CD4-positive, alpha-beta memory T cell (primary cell): ENCODE measurements at regions not wholly inside any gene's neighbourhood (a gene's known extent, or its start where the extent isn't known, plus 50 kb on each side); places are given as distances from the start of the nearest gene placed in this dataset.

Source experiments
- CTCF ChIA-PET: fragments of 350-600 bp; sonication (Branson Sonifier 250); formaldehyde crosslinking; loops from one replicate; lab custom pipeline; 2021; ENCODE audit warnings: inconsistent platforms; ENCODE audit not compliant: partially characterized antibody; lab: Charles Lee
- POLR2A ChIA-PET: fragments of 350-600 bp; sonication (Branson Sonifier 250); formaldehyde crosslinking; loops from one replicate; lab custom pipeline; 2021; ENCODE audit not compliant: partially characterized antibody; lab: Charles Lee
- DNase-seq, 5 donors: peaks; one replicate each; pipeline versions ENCODE4 v3.0.0 to v3.0.0-alpha.2; 2020 to 2022; ENCODE audit warnings: mixed read lengths in 1 of 5
- H3K27ac ChIP-seq: one replicate; pipeline ENCODE4 v1.7.0; 2013; ENCODE audit warnings: low read depth, low read length
- H3K27me3 ChIP-seq: 2 replicates; pipeline ENCODE4 v1.7.0; 2013; ENCODE audit warnings: mild to moderate bottlenecking, low read length, moderate library complexity; ENCODE audit not compliant: insufficient read depth
- H3K36me3 ChIP-seq: 2 replicates; pipeline ENCODE4 v1.7.0; 2013; ENCODE audit warnings: mild to moderate bottlenecking, low read length, moderate library complexity; ENCODE audit not compliant: insufficient read depth
- H3K4me1 ChIP-seq: 2 replicates; pipeline ENCODE4 v1.7.0; 2013; ENCODE audit warnings: mild to moderate bottlenecking, low read length, moderate library complexity; ENCODE audit not compliant: insufficient read depth
- H3K4me3 ChIP-seq, 2 donors: one replicate each; pipeline ENCODE4 v1.7.0; 2013; ENCODE audit warnings: low read length in 2 of 2, mild to moderate bottlenecking in 1 of 2
- H3K9me3 ChIP-seq, 2 donors: one replicate each; pipeline ENCODE4 v1.7.0; 2013; ENCODE audit warnings: low read length in 2 of 2, control low read depth in 1 of 2; ENCODE audit not compliant: control insufficient read depth in 1 of 2
- H3K27ac Mint-ChIP-seq, 7 donors: one replicate each; pipeline ENCODE4 v1.8.0; 2020 to 2021; ENCODE audit warnings: mixed read lengths in 7 of 7, mild to moderate bottlenecking in 6 of 7, inconsistent platforms in 3 of 7, moderate library complexity in 3 of 7
- H3K27me3 Mint-ChIP-seq, 2 donors: one replicate each; pipeline ENCODE4 v1.8.0; 2020 to 2021; ENCODE audit warnings: mixed read lengths in 2 of 2
- H3K36me3 Mint-ChIP-seq, 2 donors: one replicate each; pipeline ENCODE4 v1.8.0; 2020 to 2021; ENCODE audit warnings: mixed read lengths in 2 of 2, inconsistent platforms in 1 of 2, mild to moderate bottlenecking in 1 of 2
- H3K4me1 Mint-ChIP-seq, 4 donors: one replicate each; pipeline ENCODE4 v1.8.0; 2020 to 2021; ENCODE audit warnings: mixed read lengths in 4 of 4, mild to moderate bottlenecking in 1 of 4
- H3K4me3 Mint-ChIP-seq, 8 donors: one replicate each; pipeline ENCODE4 v1.8.0; 2020 to 2021; ENCODE audit warnings: mixed read lengths in 8 of 8, mild to moderate bottlenecking in 7 of 8, moderate library complexity in 6 of 8, inconsistent platforms in 3 of 8
- H3K9me3 Mint-ChIP-seq, 8 donors: one replicate each; pipeline ENCODE4 v1.8.0; 2020 to 2021; ENCODE audit warnings: mixed read lengths in 8 of 8, mild to moderate bottlenecking in 5 of 8, inconsistent platforms in 3 of 8, moderate library complexity in 1 of 8
- intact Hi-C: fragments of 100-400 bp; cut with micrococcal nuclease; formaldehyde crosslinking; loops from one replicate; pipeline ENCODE4 v1.15.1; 2023

- no peak overlapping the region for H3K27ac Mint-ChIP-seq
- ChIA-PET POLR2A (no interaction called here), CTCF (no interaction called here)
- no peak overlapping the region for H3K4me3 ChIP-seq
- peaks cover 0 to 13% (median 5%) of the 10 kb centered on the region in 8 donors for H3K9me3 Mint-ChIP-seq
- no peaks in the 10 kb centered on the region for H3K27me3 ChIP-seq
- no peak overlapping the region for H3K4me3 Mint-ChIP-seq
- DNase-seq, result no peak
- H3K9me3 ChIP-seq, result no peaks in the 10 kb centered on the region
- H3K4me1 Mint-ChIP-seq, result no peaks in the 10 kb centered on the region
- H3K36me3 Mint-ChIP-seq, result no peaks in the 10 kb centered on the region
- peaks cover 0 to 3% of the 10 kb centered on the region in 2 donors for H3K27me3 Mint-ChIP-seq
- H3K36me3 ChIP-seq, result no peaks in the 10 kb centered on the region
- no peak overlapping the region for H3K27ac ChIP-seq
- intact Hi-C loops, result no loop called here
- H3K4me1 ChIP-seq, result no peaks in the 10 kb centered on the region
These were observed 148.1 kb downstream of the TRIML1 start for GRCh38 chr4:188287169-188287894.

DNA sequence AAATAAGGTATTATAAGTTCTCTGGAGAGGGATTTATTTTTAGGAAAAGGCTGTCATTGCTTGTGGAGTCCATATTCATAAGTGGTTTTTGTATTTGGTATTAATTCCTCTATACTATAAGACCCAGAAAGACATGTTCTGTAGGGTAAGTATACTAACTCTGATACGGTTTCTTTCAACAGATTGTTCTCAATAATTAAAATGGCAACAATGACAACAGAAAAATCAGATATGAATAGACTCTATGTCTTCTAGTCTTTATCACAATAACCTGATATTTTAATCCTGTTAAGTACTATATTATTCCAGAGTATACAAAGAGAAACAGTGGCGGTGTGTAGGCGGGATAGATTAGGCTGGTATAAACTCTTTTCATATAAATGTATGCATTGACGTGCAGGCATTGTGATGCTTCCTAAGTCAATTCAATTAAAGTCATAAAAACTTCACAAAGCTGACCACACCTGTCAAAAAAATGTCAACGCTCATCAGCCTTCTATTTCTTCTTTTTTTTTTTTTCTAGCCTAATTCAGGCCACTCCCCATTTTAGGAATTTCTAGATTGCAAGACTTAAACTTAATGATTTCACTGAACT lies 150.4 kb downstream of the TRIML1 start:
- no peak for DNase-seq
- no peak overlapping the region for H3K27ac ChIP-seq
- ChIA-PET CTCF (no interaction called here), POLR2A (no interaction called here)
- Mint-ChIP-seq H3K27me3 (no peaks in the 10 kb centered on the region), H3K9me3 (peaks cover 0 to 9% (median 3%) of the 10 kb centered on the region in 8 donors), H3K36me3 (no peaks in the 10 kb centered on the region), H3K4me3 (no peak overlapping the region), H3K4me1 (no peaks in the 10 kb centered on the region), H3K27ac (no peak overlapping the region)
- no peaks in the 10 kb centered on the region for H3K27me3 ChIP-seq
- no peaks in the 10 kb centered on the region for H3K4me1 ChIP-seq
- H3K9me3 ChIP-seq, result no peaks in the 10 kb centered on the region
- no peaks in the 10 kb centered on the region for H3K36me3 ChIP-seq
- intact Hi-C loops, result no loop called here
- H3K4me3 ChIP-seq, result no peak overlapping the region

DNA sequence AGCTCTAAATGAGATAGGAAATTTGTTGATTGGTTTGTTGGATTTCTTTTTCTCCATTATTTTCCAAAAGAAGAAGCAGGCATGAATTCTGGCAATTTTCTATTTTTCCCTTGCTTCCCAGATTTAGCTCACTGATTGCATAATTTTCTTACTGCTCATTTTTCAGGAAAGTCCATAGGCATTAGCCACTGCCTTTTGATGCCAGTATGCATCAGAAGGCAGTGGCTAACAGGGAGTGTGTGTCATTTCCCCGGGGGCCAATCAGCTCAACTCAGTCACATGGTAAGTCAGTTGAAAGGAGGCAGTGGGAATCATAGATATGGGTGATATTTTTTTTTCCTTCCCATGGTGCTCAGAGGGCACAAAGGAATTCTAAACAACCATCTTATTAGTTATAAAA lies 156.7 kb downstream of the TRIML1 start:
- H3K36me3 ChIP-seq, result no peaks in the 10 kb centered on the region
- Mint-ChIP-seq H3K27me3 (no peaks in the 10 kb centered on the region), H3K4me1 (no peaks in the 10 kb centered on the region), H3K4me3 (no peak overlapping the region), H3K27ac (no peak overlapping the region), H3K36me3 (no peaks in the 10 kb centered on the region), H3K9me3 (peaks cover 5 to 22% (median 11%) of the 10 kb centered on the region in 8 donors)
- H3K27me3 ChIP-seq, result no peaks in the 10 kb centered on the region
- no peak overlapping the region for H3K4me3 ChIP-seq
- no peaks in the 10 kb centered on the region for H3K9me3 ChIP-seq
- ChIA-PET CTCF (no interaction called here), POLR2A (no interaction called here)
- no peak for DNase-seq
- intact Hi-C loops, result no loop called here
- H3K27ac ChIP-seq, result no peak overlapping the region
- H3K4me1 ChIP-seq, result no peaks in the 10 kb centered on the region

- no peaks in the 10 kb centered on the region for H3K4me1 Mint-ChIP-seq
- H3K9me3 Mint-ChIP-seq, result peaks cover 5 to 23% (median 14%) of the 10 kb centered on the region in 8 donors
- no peak overlapping the region for H3K4me3 Mint-ChIP-seq
- DNase-seq, result no peak
- intact Hi-C loops, result no loop called here
- CTCF ChIA-PET, result no interaction called here
- Histone ChIP-seq H3K36me3 (no peaks in the 10 kb centered on the region), H3K4me1 (no peaks in the 10 kb centered on the region), H3K27ac (no peak overlapping the region), H3K4me3 (no peak overlapping the region), H3K27me3 (no peaks in the 10 kb centered on the region), H3K9me3 (no peaks in the 10 kb centered on the region)
- H3K27ac Mint-ChIP-seq, result no peak overlapping the region
- no peaks in the 10 kb centered on the region for H3K27me3 Mint-ChIP-seq
- POLR2A ChIA-PET, result no interaction called here
- H3K36me3 Mint-ChIP-seq, result no peaks in the 10 kb centered on the region
These were observed 157.1 kb downstream of the TRIML1 start for GRCh38 chr4:188296331-188296730.

DNA sequence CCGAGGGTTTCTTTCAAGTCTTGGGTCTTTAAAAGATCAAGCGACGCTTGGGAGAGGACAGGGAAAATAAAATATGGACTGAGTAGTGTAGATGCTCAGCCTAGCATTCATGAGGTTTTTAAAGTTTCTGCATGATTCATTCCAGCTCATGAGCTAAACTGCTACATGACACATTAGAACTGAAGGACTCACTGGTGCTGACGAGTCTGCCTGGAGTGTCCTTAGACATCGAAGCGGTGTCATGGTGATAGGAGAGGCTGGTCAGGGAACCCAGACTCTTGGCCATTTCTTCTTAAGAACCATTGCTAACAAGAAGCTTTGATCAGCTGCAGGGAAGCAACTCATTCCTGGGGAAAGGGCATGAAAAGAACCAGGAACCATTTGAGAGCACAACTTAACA lies 158.6 kb downstream of the TRIML1 start:
- ChIA-PET CTCF (no interaction called here), POLR2A (no interaction called here)
- H3K27ac ChIP-seq, result no peak overlapping the region
- no peaks in the 10 kb centered on the region for H3K9me3 ChIP-seq
- H3K36me3 ChIP-seq, result no peaks in the 10 kb centered on the region
- no peak overlapping the region for H3K4me3 ChIP-seq
- Mint-ChIP-seq H3K9me3 (peaks cover 8 to 26% (median 23%) of the 10 kb centered on the region in 8 donors), H3K4me3 (no peak overlapping the region), H3K27me3 (no peaks in the 10 kb centered on the region), H3K27ac (no peak overlapping the region), H3K36me3 (no peaks in the 10 kb centered on the region), H3K4me1 (no peaks in the 10 kb centered on the region)
- no peaks in the 10 kb centered on the region for H3K27me3 ChIP-seq
- DNase-seq, result no peak
- intact Hi-C loops, result no loop called here
- H3K4me1 ChIP-seq, result no peaks in the 10 kb centered on the region

DNA sequence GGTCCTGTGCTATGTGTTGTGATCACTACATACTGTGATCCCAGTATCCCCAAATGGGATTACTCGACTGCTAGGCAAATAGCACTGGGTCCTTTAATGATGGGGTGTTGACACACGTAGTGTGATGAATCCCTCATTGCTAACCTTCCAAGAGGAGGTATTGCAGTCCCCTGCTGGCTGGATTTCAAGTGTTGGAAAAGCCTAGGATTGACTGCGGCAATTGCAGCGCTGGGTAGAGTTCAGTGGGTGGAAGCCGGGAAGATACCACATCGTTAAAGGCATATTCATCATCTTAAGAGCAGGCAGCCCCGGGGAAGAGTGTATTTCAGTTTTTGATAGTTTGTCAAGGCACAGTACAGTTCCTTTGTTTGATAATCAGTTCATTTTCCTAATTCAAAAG lies 159.9 kb downstream of the TRIML1 start:
- Mint-ChIP-seq H3K4me3 (no peak overlapping the region), H3K36me3 (no peaks in the 10 kb centered on the region), H3K4me1 (no peaks in the 10 kb centered on the region), H3K27me3 (no peaks in the 10 kb centered on the region), H3K9me3 (peaks cover 8 to 26% (median 23%) of the 10 kb centered on the region in 8 donors), H3K27ac (no peak overlapping the region)
- CTCF ChIA-PET, result no interaction called here
- no peak overlapping the region for H3K27ac ChIP-seq
- no peaks in the 10 kb centered on the region for H3K4me1 ChIP-seq
- no peak for DNase-seq
- POLR2A ChIA-PET, result no interaction called here
- no peaks in the 10 kb centered on the region for H3K9me3 ChIP-seq
- no peaks in the 10 kb centered on the region for H3K36me3 ChIP-seq
- H3K4me3 ChIP-seq, result no peak overlapping the region
- no peaks in the 10 kb centered on the region for H3K27me3 ChIP-seq
- intact Hi-C loops, result no loop called here

DNA sequence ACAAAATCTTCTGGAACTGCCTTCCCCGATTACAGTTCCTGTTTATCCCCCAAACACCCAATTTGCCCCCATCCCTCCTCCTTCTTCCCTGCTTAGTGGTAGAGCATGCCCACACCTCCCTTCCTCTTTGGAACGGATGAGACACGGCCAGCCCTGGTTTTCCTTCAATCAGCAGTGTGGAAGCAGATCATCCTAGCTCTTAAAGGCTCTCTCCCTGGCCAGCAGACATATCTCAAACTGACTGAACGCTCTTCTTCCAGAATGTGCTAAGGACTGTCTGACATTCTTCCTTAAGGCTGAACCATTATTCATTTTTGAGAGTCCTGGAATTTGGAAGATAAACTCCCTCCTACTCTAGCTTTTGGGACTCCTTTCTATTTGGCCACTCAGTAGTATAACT lies 161.1 kb downstream of the TRIML1 start:
- no peaks in the 10 kb centered on the region for H3K4me1 ChIP-seq
- H3K36me3 ChIP-seq, result no peaks in the 10 kb centered on the region
- H3K27me3 ChIP-seq, result no peaks in the 10 kb centered on the region
- Mint-ChIP-seq H3K4me1 (no peaks in the 10 kb centered on the region), H3K4me3 (no peak overlapping the region), H3K9me3 (peaks cover 8 to 32% (median 23%) of the 10 kb centered on the region in 8 donors), H3K27ac (no peak overlapping the region), H3K36me3 (no peaks in the 10 kb centered on the region), H3K27me3 (no peaks in the 10 kb centered on the region)
- no peak overlapping the region for H3K27ac ChIP-seq
- DNase-seq, result no peak
- intact Hi-C loops, result no loop called here
- H3K9me3 ChIP-seq, result no peaks in the 10 kb centered on the region
- ChIA-PET POLR2A (no interaction called here), CTCF (no interaction called here)
- H3K4me3 ChIP-seq, result no peak overlapping the region
